Fibroblast of lung (primary cell): ENCODE measurements at regions not wholly inside any gene's neighbourhood (a gene's known extent, or its start where the extent isn't known, plus 50 kb on each side); places are given as distances from the start of the nearest gene placed in this dataset.
"Not testable (repeated sequence)": the region's sequence is repeated elsewhere in the genome, so short reads cannot be mapped to it uniquely, and the experiment has no call there.

Experiments used
- CTCF ChIP-seq, 2 donors: IDR thresholded peaks in 1 of 2; conservative IDR thresholded peaks in 1 of 2; 1 replicate in 1 of 2; 2 replicates in 1 of 2; pipeline ENCODE4 v1.5.1; 2011 to 2012; ENCODE audit warnings: low read length in 2 of 2, control low read depth in 1 of 2, inconsistent platforms in 1 of 2, low read depth in 1 of 2, mild to moderate bottlenecking in 1 of 2
- EZH2 ChIP-seq: IDR thresholded peaks from 2 replicates; pipeline ENCODE4 v1.5.1; 2012; ENCODE audit warnings: low read length, control low read depth, mild to moderate bottlenecking; ENCODE audit errors: missing control alignments

GRCh38 chr4:57937326-57937725, 827.1 kb upstream of the IGFBP7 start:
- TF ChIP-seq CTCF (conservative IDR thresholded peaks at IDR 0.05 in 1 of 2, IDR thresholded peaks at IDR 0.05 in 1 of 2; ENCODE audit: low read depth in 1 of 2, low read length in 2 of 2); EZH2: not testable (repeated sequence)
